ENCODE measurements at regions not wholly inside any gene's neighbourhood (a gene's known extent, or its start where the extent isn't known, plus 50 kb on each side); places are given as distances from the start of the nearest gene placed in this dataset.

- H3K4me3 ChIP-seq (ENCODE audit: low read depth, low read length): no peak overlapping the region
- no peak for DNase-seq (ENCODE audit: low read depth)
- no peak for TF ChIP-seq CTCF (IDR thresholded peaks at IDR 0.05; ENCODE audit: insufficient read depth, low read length)
These were observed 176.2 kb upstream of the PWP1 start for GRCh38 chr12:107509421-107509820.

- TF ChIP-seq CTCF (IDR thresholded peaks at IDR 0.05; ENCODE audit: insufficient read depth, low read length): no peak
- DNase-seq (ENCODE audit: low read depth): no peak
- H3K4me3 ChIP-seq (ENCODE audit: low read depth, low read length): no peak overlapping the region
These were observed 175.4 kb upstream of the PWP1 start for GRCh38 chr12:107510211-107510610.

GRCh38 chr12:107511292-107511691 is 174.3 kb upstream of the PWP1 start:
- TF ChIP-seq CTCF (IDR thresholded peaks at IDR 0.05; ENCODE audit: insufficient read depth, low read length): no peak
- no peak overlapping the region for H3K4me3 ChIP-seq (ENCODE audit: low read depth, low read length)
- DNase-seq (ENCODE audit: low read depth): peak; percentile 96

- no peak overlapping the region for H3K4me3 ChIP-seq (ENCODE audit: low read depth, low read length)
- no peak for TF ChIP-seq CTCF (IDR thresholded peaks at IDR 0.05; ENCODE audit: insufficient read depth, low read length)
- peak; percentile 90 for DNase-seq (ENCODE audit: low read depth)
These were observed 173.2 kb upstream of the PWP1 start for GRCh38 chr12:107512391-107512790.

GRCh38 chr12:107513184-107513583 is 172.4 kb upstream of the PWP1 start:
- no peak overlapping the region for H3K4me3 ChIP-seq (ENCODE audit: low read depth, low read length)
- TF ChIP-seq CTCF (IDR thresholded peaks at IDR 0.05; ENCODE audit: insufficient read depth, low read length): no peak
- no peak for DNase-seq (ENCODE audit: low read depth)

- no peak overlapping the region for H3K4me3 ChIP-seq (ENCODE audit: low read depth, low read length)
- no peak for TF ChIP-seq CTCF (IDR thresholded peaks at IDR 0.05; ENCODE audit: insufficient read depth, low read length)
- no peak for DNase-seq (ENCODE audit: low read depth)
These were observed 171.8 kb upstream of the PWP1 start for GRCh38 chr12:107513636-107514400.
